Loucy (cell line): ENCODE measurements at regions not wholly inside any gene's neighbourhood (a gene's known extent, or its start where the extent isn't known, plus 50 kb on each side); places are given as distances from the start of the nearest gene placed in this dataset.
"Not testable (repeated sequence)": the region's sequence is repeated elsewhere in the genome, so short reads cannot be mapped to it uniquely, and the experiment has no call there.

Experiments
- EZH2phosphoT487 ChIP-seq: fragments of 200-600 bp; IDR thresholded peaks from 2 replicates; pipeline ENCODE4 v1.6.1; 2018; ENCODE audit warnings: antibody characterized with exemption, mild to moderate bottlenecking, moderate library complexity, borderline replicate concordance
- TF ChIP-seq, protein P1 (sequence below): fragments of 200-600 bp; sonication (generic); conservative IDR thresholded peaks from 2 replicates; pipeline ENCODE4 v1.5.1; 2014; ENCODE audit warnings: mild to moderate bottlenecking, antibody characterized with exemption, low read length

DNA sequence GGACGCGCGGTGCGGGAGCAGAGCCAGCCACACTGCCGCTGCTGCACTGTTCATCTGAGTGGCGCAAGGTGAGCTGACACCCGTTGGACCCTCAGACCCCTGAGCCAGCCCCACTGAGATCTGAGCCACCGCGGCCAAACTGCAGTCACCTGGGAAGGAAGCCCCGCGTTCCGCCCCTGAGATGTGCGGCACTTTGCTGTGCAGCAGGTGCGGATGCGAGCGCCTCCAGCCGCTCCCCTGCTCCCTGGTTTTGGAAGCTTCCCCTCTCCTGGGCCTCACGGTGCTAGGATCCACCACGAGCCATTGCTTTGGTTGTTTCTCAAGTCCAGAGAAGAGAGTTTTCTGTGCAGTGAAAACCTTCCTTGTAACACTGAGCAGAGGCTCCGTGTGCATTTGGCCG, 254.1 kb downstream of the ADGRD1 start:
- TF ChIP-seq, protein P1, sequence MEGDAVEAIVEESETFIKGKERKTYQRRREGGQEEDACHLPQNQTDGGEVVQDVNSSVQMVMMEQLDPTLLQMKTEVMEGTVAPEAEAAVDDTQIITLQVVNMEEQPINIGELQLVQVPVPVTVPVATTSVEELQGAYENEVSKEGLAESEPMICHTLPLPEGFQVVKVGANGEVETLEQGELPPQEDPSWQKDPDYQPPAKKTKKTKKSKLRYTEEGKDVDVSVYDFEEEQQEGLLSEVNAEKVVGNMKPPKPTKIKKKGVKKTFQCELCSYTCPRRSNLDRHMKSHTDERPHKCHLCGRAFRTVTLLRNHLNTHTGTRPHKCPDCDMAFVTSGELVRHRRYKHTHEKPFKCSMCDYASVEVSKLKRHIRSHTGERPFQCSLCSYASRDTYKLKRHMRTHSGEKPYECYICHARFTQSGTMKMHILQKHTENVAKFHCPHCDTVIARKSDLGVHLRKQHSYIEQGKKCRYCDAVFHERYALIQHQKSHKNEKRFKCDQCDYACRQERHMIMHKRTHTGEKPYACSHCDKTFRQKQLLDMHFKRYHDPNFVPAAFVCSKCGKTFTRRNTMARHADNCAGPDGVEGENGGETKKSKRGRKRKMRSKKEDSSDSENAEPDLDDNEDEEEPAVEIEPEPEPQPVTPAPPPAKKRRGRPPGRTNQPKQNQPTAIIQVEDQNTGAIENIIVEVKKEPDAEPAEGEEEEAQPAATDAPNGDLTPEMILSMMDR, result not testable (repeated sequence)
- TF ChIP-seq EZH2phosphoT487, result not testable (repeated sequence)
